ENCODE measurements at regions not wholly inside any gene's neighbourhood (a gene's known extent, or its start where the extent isn't known, plus 50 kb on each side); places are given as distances from the start of the nearest gene placed in this dataset.

GRCh38 chr3:102084006-102084405 is 234.7 kb downstream of the NFKBIZ start:
- no peak for DNase-seq (ENCODE audit: low read depth)

GRCh38 chr3:102084704-102085103 is 235.4 kb downstream of the NFKBIZ start:
- no peak for DNase-seq (ENCODE audit: low read depth)

- no peak for DNase-seq (ENCODE audit: low read depth)
Observed at GRCh38 chr3:102085431-102086176, 236.3 kb downstream of the NFKBIZ start.

- DNase-seq (ENCODE audit: low read depth): no peak
Observed at GRCh38 chr3:102087236-102087635, 237.9 kb downstream of the NFKBIZ start.

GRCh38 chr3:102089239-102089638 is 239.9 kb downstream of the NFKBIZ start:
- no peak for DNase-seq (ENCODE audit: low read depth)

- no peak for DNase-seq (ENCODE audit: low read depth)
Observed at GRCh38 chr3:102089904-102090720, 240.8 kb downstream of the NFKBIZ start.

- DNase-seq (ENCODE audit: low read depth): no peak
Observed at GRCh38 chr3:102090721-102091045, 241.4 kb downstream of the NFKBIZ start.

- DNase-seq (ENCODE audit: low read depth): no peak
Observed at GRCh38 chr3:102091358-102091757, 242.0 kb downstream of the NFKBIZ start.

- no peak for DNase-seq (ENCODE audit: low read depth)
Observed at GRCh38 chr3:102092617-102093466, 243.5 kb downstream of the NFKBIZ start.

GRCh38 chr3:102094506-102094905 is 245.2 kb downstream of the NFKBIZ start:
- DNase-seq (ENCODE audit: low read depth): no peak

- no peak for DNase-seq (ENCODE audit: low read depth)
Observed at GRCh38 chr3:102095383-102095782, 246.1 kb downstream of the NFKBIZ start.

GRCh38 chr3:102096066-102096465 is 246.8 kb downstream of the NFKBIZ start:
- DNase-seq (ENCODE audit: low read depth): no peak

GRCh38 chr3:102098130-102098885 is 249.0 kb downstream of the NFKBIZ start:
- no peak for DNase-seq (ENCODE audit: low read depth)

- DNase-seq (ENCODE audit: low read depth): no peak
Observed at GRCh38 chr3:102099913-102100312, 250.6 kb downstream of the NFKBIZ start.

GRCh38 chr3:102102394-102102793 is 253.1 kb downstream of the NFKBIZ start:
- no peak for DNase-seq (ENCODE audit: low read depth)

GRCh38 chr3:102104033-102104432 is 254.7 kb downstream of the NFKBIZ start:
- no peak for DNase-seq (ENCODE audit: low read depth)

GRCh38 chr3:102105193-102105592 is 255.9 kb downstream of the NFKBIZ start:
- no peak for DNase-seq (ENCODE audit: low read depth)

- no peak for DNase-seq (ENCODE audit: low read depth)
Observed at GRCh38 chr3:102106416-102107097, 257.2 kb downstream of the NFKBIZ start.

- DNase-seq (ENCODE audit: low read depth): no peak
Observed at GRCh38 chr3:102112704-102113230, 263.5 kb downstream of the NFKBIZ start.

- DNase-seq (ENCODE audit: low read depth): no peak
Observed at GRCh38 chr3:102113421-102114041, 264.2 kb downstream of the NFKBIZ start.

Measured in fibroblast of the conjunctiva (primary cell).